HepG2 (cell line): ENCODE measurements at regions not wholly inside any gene's neighbourhood (a gene's known extent, or its start where the extent isn't known, plus 50 kb on each side); places are given as distances from the start of the nearest gene placed in this dataset.

Source experiments
- ATAC-seq: fragments of 200-7000 bp; cut with Tn5 transposase; 3 replicates; pipeline ENCODE4 v1.9.1; 2020; ENCODE audit warnings: mild to moderate bottlenecking, moderate library complexity
- BruUV-seq: library from RNA; stranded (reverse); fragments of 400-500 nt; replicated peaks from 2 replicates; lab custom pipeline; 2021; lab: Mats Ljungman, UMichigan
- CTCF ChIA-PET: fragments of 300-600 bp; formaldehyde crosslinking; extraction: SDS; loops from one replicate; lab custom pipeline; 2021; ENCODE audit warnings: low total read pairs, inconsistent platforms, low intra/inter-chr PET ratio; lab: Yijun Ruan, JAX
- POLR2A ChIA-PET: fragments of 350-600 bp; sonication (Branson Sonifier 250); formaldehyde crosslinking; loops from one replicate; lab custom pipeline; 2020; ENCODE audit warnings: antibody characterized with exemption, inconsistent platforms; lab: Yijun Ruan, JAX
- DNase-seq: peaks from one replicate; pipeline ENCODE4 v3.0.0-alpha.2; 2015; ENCODE audit warnings: low spot score
- FAIRE-seq: peaks from 3 replicates; lab custom pipeline; 2011; peaks lifted over from hg19 to GRCh38; lab: Jason Lieb, UNC
- H2AFZ ChIP-seq: one replicate; pipeline ENCODE4 v1.6.1; 2011; ENCODE audit warnings: low read length, inconsistent platforms
- H3K27ac ChIP-seq: fragments of 300-600 bp; 3 replicates; pipeline ENCODE4 v1.8.0; 2011; ENCODE audit warnings: mixed run types, mild to moderate bottlenecking, mixed read lengths, low read length, inconsistent platforms; ENCODE audit not compliant: insufficient read depth; ENCODE audit errors: extremely low read length
- H3K27me3 ChIP-seq, 2 experiments: fragments of 200-600 bp in 1 of 2; 2 replicates in 1 of 2; 3 replicates in 1 of 2; pipeline versions ENCODE4 v1.6.0 to v1.8.0; 2011; ENCODE audit warnings: low read length in 2 of 2, mild to moderate bottlenecking in 2 of 2, moderate library complexity in 2 of 2, inconsistent platforms in 1 of 2; ENCODE audit not compliant: insufficient read depth in 2 of 2, control insufficient read depth in 1 of 2
- H3K36me3 ChIP-seq, 2 experiments: fragments of 200-600 bp in 1 of 2; replicated peaks in 1 of 2; 2 replicates in 1 of 2; 3 replicates in 1 of 2; pipeline versions ENCODE4 v1.5.1 to v1.8.0; 2011; ENCODE audit warnings: low read length in 2 of 2, inconsistent platforms in 1 of 2; ENCODE audit not compliant: insufficient read depth in 2 of 2, control insufficient read depth in 1 of 2
- H3K4me1 ChIP-seq: 2 replicates; pipeline ENCODE4 v1.5.1; 2012; ENCODE audit warnings: low read length, inconsistent platforms; ENCODE audit not compliant: insufficient read depth
- H3K4me2 ChIP-seq: 2 replicates; pipeline ENCODE4 v1.6.0; 2011; ENCODE audit warnings: low read depth, low read length, inconsistent platforms
- H3K4me3 ChIP-seq, 3 experiments: fragments of 200-600 bp in 1 of 3; sonication (generic), shearing (Covaris generic) in 1 of 3; replicated peaks in 1 of 3; 2 replicates each; pipeline ENCODE4 v1.5.1; 2011 to 2016; ENCODE audit warnings: low read length in 3 of 3, inconsistent platforms in 2 of 3, low read depth in 2 of 3, mild to moderate bottlenecking in 2 of 3, control low read depth in 1 of 3, mixed read lengths in 1 of 3; ENCODE audit not compliant: insufficient read depth in 1 of 3
- H3K79me2 ChIP-seq: one replicate; pipeline ENCODE4 v1.6.1; 2011; ENCODE audit warnings: low read length, inconsistent platforms; ENCODE audit not compliant: insufficient read depth
- H3K9ac ChIP-seq: 2 replicates; pipeline ENCODE4 v1.6.0; 2011; ENCODE audit warnings: mild to moderate bottlenecking, low read depth, low read length, inconsistent platforms; ENCODE audit not compliant: insufficient read depth
- H3K9me3 ChIP-seq: 2 replicates; pipeline ENCODE4 v1.5.1; 2012; ENCODE audit warnings: mild to moderate bottlenecking, low read length
- H4K20me1 ChIP-seq: 2 replicates; pipeline ENCODE4 v1.6.0; 2011; ENCODE audit warnings: inconsistent platforms, mild to moderate bottlenecking, low read length, moderate library complexity; ENCODE audit not compliant: insufficient read depth
- BRF2 ChIP-seq: sonication (generic); formaldehyde crosslinking; IDR thresholded peaks from 2 replicates; pipeline ENCODE4 v1.8.1; 2022; ENCODE audit warnings: mild to moderate bottlenecking, missing genetic modification reagents
- HOXA9 ChIP-seq: sonication (generic); formaldehyde crosslinking; IDR thresholded peaks from 2 replicates; pipeline ENCODE4 v1.8.1; 2022; ENCODE audit warnings: missing genetic modification reagents, mild to moderate bottlenecking, moderate library complexity, borderline replicate concordance
- MEIS2 ChIP-seq: sonication (generic); formaldehyde crosslinking; IDR thresholded peaks from 2 replicates; pipeline ENCODE4 v1.9.0; 2021; ENCODE audit warnings: mild to moderate bottlenecking, missing genetic modification reagents
- SOX6 ChIP-seq, 2 experiments: fragments of 450-650 bp in 1 of 2; sonication (generic) in 1 of 2; formaldehyde crosslinking in 1 of 2; IDR thresholded peaks; 2 replicates each; pipeline versions ENCODE4 v1.4.0 to v1.6.1; 2017 to 2020; ENCODE audit warnings: antibody characterized with exemption in 1 of 2, mild to moderate bottlenecking in 1 of 2, missing genetic modification reagents in 1 of 2
- ZC3H4 ChIP-seq: sonication (generic); formaldehyde crosslinking; IDR thresholded peaks from 2 replicates; pipeline ENCODE4 v1.4.0; 2020; ENCODE audit warnings: missing genetic modification reagents, borderline replicate concordance
- ZNF747 ChIP-seq: sonication (generic); formaldehyde crosslinking; IDR thresholded peaks from 2 replicates; pipeline ENCODE4 v1.8.1; 2023; ENCODE audit warnings: missing genetic modification reagents, mild to moderate bottlenecking, borderline replicate concordance
- WGBS: methylation state at CpG from one replicate; pipeline ENCODE4 v1.1.6; 2017; ENCODE audit warnings: low lambda C conversion rate; 5-methylcytosine and 5-hydroxymethylcytosine counted together
- in situ Hi-C: cut with HindIII; loops from 2 replicates; pipeline ENCODE4 v1.10.0; 2017; ENCODE audit warnings: low pct_unique_long_range_greater_than_20kb; ENCODE audit not compliant: extremely low pct_ligation_motif_present
- intact Hi-C: fragments of 100-400 bp; cut with micrococcal nuclease; formaldehyde crosslinking; loops from one replicate; pipeline ENCODE4 v1.10.0; 2022; ENCODE audit not compliant: unreplicated experiment
- TF ChIP-seq, protein P1 (sequence below): sonication (generic); formaldehyde crosslinking; IDR thresholded peaks from 2 replicates; pipeline ENCODE4 v1.8.0; 2022; ENCODE audit warnings: mild to moderate bottlenecking, missing genetic modification reagents; ENCODE audit not compliant: insufficient replicate concordance
- TF ChIP-seq, protein P2 (sequence below): IDR thresholded peaks from 2 replicates; pipeline ENCODE4 v1.6.1; 2016

GRCh38 chr5:58255970-58256369, 203.9 kb downstream of the PLK2 start:
- no peak overlapping the region for H3K4me2 ChIP-seq
- TF ChIP-seq MEIS2 (no peak), HOXA9 (no peak), SOX6 (IDR thresholded peaks at IDR 0.05) (no peak), SOX6 (CRISPR knock-in tag; IDR thresholded peaks at IDR 0.05) (no peak), ZC3H4 (no peak), ZNF747 (CRISPR knock-in tag) (no peak), BRF2 (CRISPR knock-in tag) (no peak)
- TF ChIP-seq, protein P1, sequence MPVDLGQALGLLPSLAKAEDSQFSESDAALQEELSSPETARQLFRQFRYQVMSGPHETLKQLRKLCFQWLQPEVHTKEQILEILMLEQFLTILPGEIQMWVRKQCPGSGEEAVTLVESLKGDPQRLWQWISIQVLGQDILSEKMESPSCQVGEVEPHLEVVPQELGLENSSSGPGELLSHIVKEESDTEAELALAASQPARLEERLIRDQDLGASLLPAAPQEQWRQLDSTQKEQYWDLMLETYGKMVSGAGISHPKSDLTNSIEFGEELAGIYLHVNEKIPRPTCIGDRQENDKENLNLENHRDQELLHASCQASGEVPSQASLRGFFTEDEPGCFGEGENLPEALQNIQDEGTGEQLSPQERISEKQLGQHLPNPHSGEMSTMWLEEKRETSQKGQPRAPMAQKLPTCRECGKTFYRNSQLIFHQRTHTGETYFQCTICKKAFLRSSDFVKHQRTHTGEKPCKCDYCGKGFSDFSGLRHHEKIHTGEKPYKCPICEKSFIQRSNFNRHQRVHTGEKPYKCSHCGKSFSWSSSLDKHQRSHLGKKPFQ (CRISPR knock-in tag): no peak
- TF ChIP-seq, protein P2, sequence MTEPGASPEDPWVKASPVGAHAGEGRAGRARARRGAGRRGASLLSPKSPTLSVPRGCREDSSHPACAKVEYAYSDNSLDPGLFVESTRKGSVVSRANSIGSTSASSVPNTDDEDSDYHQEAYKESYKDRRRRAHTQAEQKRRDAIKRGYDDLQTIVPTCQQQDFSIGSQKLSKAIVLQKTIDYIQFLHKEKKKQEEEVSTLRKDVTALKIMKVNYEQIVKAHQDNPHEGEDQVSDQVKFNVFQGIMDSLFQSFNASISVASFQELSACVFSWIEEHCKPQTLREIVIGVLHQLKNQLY (CRISPR knock-in tag): no peak
- BruUV-seq: no TSS peak
- H3K9ac ChIP-seq: no peak overlapping the region
- POLR2A ChIA-PET: no interaction called here
- intact Hi-C loops: no loop called here
- no peaks in the 10 kb centered on the region for H3K27me3 ChIP-seq
- no peak for ATAC-seq
- in situ Hi-C loops: no loop called here
- CTCF ChIA-PET: no interaction called here
- FAIRE-seq: no peak
- no peak overlapping the region for H2AFZ ChIP-seq
- no peak overlapping the region for H3K27ac ChIP-seq
- H3K9me3 ChIP-seq: no peaks in the 10 kb centered on the region
- DNase-seq: no peak
- H4K20me1 ChIP-seq: no peaks in the 10 kb centered on the region
- H3K36me3 ChIP-seq: no peaks in the 10 kb centered on the region
- no peaks in the 10 kb centered on the region for H3K4me1 ChIP-seq
- WGBS: 0% methylated on average over 2 of the region's 2 CpGs
- no peaks in the 10 kb centered on the region for H3K79me2 ChIP-seq
- no peak overlapping the region for H3K4me3 ChIP-seq
